H1 (cell line): ENCODE measurements at regions not wholly inside any gene's neighbourhood (a gene's known extent, or its start where the extent isn't known, plus 50 kb on each side); places are given as distances from the start of the nearest gene placed in this dataset.

Experiments
- CTCF ChIA-PET: fragments of 300-600 bp; sonication (Branson Sonifier 250); formaldehyde crosslinking; loops from one replicate; lab custom pipeline; 2021; ENCODE audit not compliant: partially characterized antibody; lab: Charles Lee
- POLR2A ChIA-PET: fragments of 300-600 bp; sonication (Branson Sonifier 250); formaldehyde crosslinking; loops from one replicate; lab custom pipeline; 2021; ENCODE audit warnings: inconsistent platforms; ENCODE audit not compliant: partially characterized antibody; lab: Charles Lee
- DNase-seq, 2 experiments: peaks; one replicate each; pipeline versions ENCODE4 v3.0.0 to v3.0.0-alpha.2; 2010 to 2022; ENCODE audit warnings: low spot score in 2 of 2, low read depth in 1 of 2, mixed read lengths in 1 of 2
- FAIRE-seq: peaks from 2 replicates; lab custom pipeline; 2011; peaks lifted over from hg19 to GRCh38; lab: Jason Lieb, UNC
- H2AFZ ChIP-seq: 2 replicates; pipeline ENCODE4 v1.8.1; 2012; ENCODE audit warnings: low read length, inconsistent platforms
- H2AK5ac ChIP-seq: 2 replicates; pipeline ENCODE4 v1.6.1; 2013; ENCODE audit warnings: low read depth, low read length
- H2BK120ac ChIP-seq: replicated peaks from 2 replicates; pipeline ENCODE3; 2013; ENCODE audit warnings: low read depth, low read length, inconsistent platforms
- H2BK12ac ChIP-seq: 2 replicates; pipeline ENCODE4 v1.6.1; 2013; ENCODE audit warnings: low read depth, low read length
- H2BK15ac ChIP-seq: 2 replicates; pipeline ENCODE4 v1.6.1; 2013; ENCODE audit warnings: low read length
- H2BK20ac ChIP-seq: 2 replicates; pipeline ENCODE4 v1.6.1; 2013; ENCODE audit warnings: low read length
- H2BK5ac ChIP-seq: 2 replicates; pipeline ENCODE4 v1.6.1; 2013; ENCODE audit warnings: low read depth, low read length
- H3K14ac ChIP-seq: 2 replicates; pipeline ENCODE4 v1.6.1; 2013; ENCODE audit warnings: inconsistent platforms; ENCODE audit not compliant: insufficient read length
- H3K18ac ChIP-seq: 2 replicates; pipeline ENCODE4 v1.6.1; 2013; ENCODE audit warnings: low read length; ENCODE audit errors: extremely low read depth
- H3K23ac ChIP-seq: 2 replicates; pipeline ENCODE4 v1.6.1; 2013; ENCODE audit warnings: inconsistent platforms; ENCODE audit not compliant: insufficient read length
- H3K23me2 ChIP-seq: 2 replicates; pipeline ENCODE4 v1.6.1; 2013; ENCODE audit warnings: low read depth, low read length
- H3K27ac ChIP-seq: 2 replicates; pipeline ENCODE4 v1.6.1; 2011; ENCODE audit warnings: low read depth, low read length, inconsistent platforms
- H3K27me3 ChIP-seq, 4 experiments: replicated peaks in 1 of 4; 1 replicate in 1 of 4; 2 replicates in 3 of 4; pipeline versions ENCODE4 v1.6.1 to v1.8.1; 2011 to 2013; ENCODE audit warnings: low read length in 3 of 4, mild to moderate bottlenecking in 3 of 4, inconsistent platforms in 2 of 4, mixed read lengths in 2 of 4, moderate library complexity in 1 of 4; ENCODE audit not compliant: control insufficient read depth in 3 of 4, insufficient read depth in 3 of 4; ENCODE audit errors: extremely low read depth in 1 of 4
- H3K36me3 ChIP-seq, 4 experiments: 2 replicates each; pipeline versions ENCODE4 v1.6.1 to v1.8.1; 2011 to 2013; ENCODE audit warnings: mild to moderate bottlenecking in 4 of 4, low read length in 3 of 4, moderate library complexity in 2 of 4, control low read depth in 1 of 4, inconsistent platforms in 1 of 4; ENCODE audit not compliant: insufficient read depth in 4 of 4, control insufficient read depth in 2 of 4
- H3K4ac ChIP-seq: replicated peaks from 2 replicates; pipeline ENCODE3; 2013; ENCODE audit warnings: low read length, low read depth, mixed read lengths, inconsistent platforms; ENCODE audit not compliant: insufficient read length
- H3K4me1 ChIP-seq, 4 experiments: replicated peaks in 1 of 4; 1 replicate in 1 of 4; 2 replicates in 3 of 4; pipeline versions ENCODE4 v1.6.1 to v1.8.1; 2011 to 2013; ENCODE audit warnings: low read length in 3 of 4, inconsistent platforms in 2 of 4, mixed read lengths in 1 of 4; ENCODE audit not compliant: insufficient read depth in 4 of 4, control insufficient read depth in 3 of 4
- H3K4me2 ChIP-seq, 2 experiments: 2 replicates each; pipeline versions ENCODE4 v1.6.1 to v1.8.1; 2011 to 2013; ENCODE audit warnings: low read depth in 2 of 2, low read length in 2 of 2, control low read depth in 1 of 2, inconsistent platforms in 1 of 2, mild to moderate bottlenecking in 1 of 2; ENCODE audit not compliant: insufficient read depth in 1 of 2
- H3K4me3 ChIP-seq, 4 experiments: fragments of 200-600, 300-600 bp in 1 of 4; sonication (generic), shearing (Covaris generic), sonication (Bioruptor Twin) in 1 of 4; 2 replicates each; pipeline versions ENCODE4 v1.5.1 to v1.8.1; 2011 to 2016; ENCODE audit warnings: low read length in 4 of 4, low read depth in 3 of 4, control low read depth in 2 of 4, inconsistent platforms in 2 of 4, mild to moderate bottlenecking in 2 of 4, mixed read lengths in 1 of 4, moderate library complexity in 1 of 4; ENCODE audit not compliant: insufficient read depth in 2 of 4; ENCODE audit errors: extremely low read depth in 1 of 4
- H3K56ac ChIP-seq: replicated peaks from 2 replicates; pipeline ENCODE3; 2013; ENCODE audit warnings: low read depth, mild to moderate bottlenecking, mixed read lengths, low read length, inconsistent platforms; ENCODE audit not compliant: insufficient read length
- H3K79me1 ChIP-seq: 2 replicates; pipeline ENCODE4 v1.6.1; 2013; ENCODE audit warnings: low read depth, low read length, control low read depth
- H3K79me2 ChIP-seq, 2 experiments: 2 replicates each; pipeline versions ENCODE4 v1.6.1 to v1.8.1; 2012 to 2013; ENCODE audit warnings: low read length in 2 of 2, mild to moderate bottlenecking in 2 of 2, inconsistent platforms in 1 of 2; ENCODE audit not compliant: insufficient read depth in 2 of 2, control insufficient read depth in 1 of 2
- H3K9ac ChIP-seq, 4 experiments: replicated peaks in 1 of 4; 1 replicate in 1 of 4; 2 replicates in 3 of 4; pipeline versions ENCODE4 v1.6.1 to v1.8.1; 2011 to 2013; ENCODE audit warnings: low read depth in 3 of 4, low read length in 3 of 4, control low read depth in 2 of 4, mild to moderate bottlenecking in 2 of 4, moderate library complexity in 2 of 4, inconsistent platforms in 1 of 4; ENCODE audit errors: extremely low read depth in 1 of 4
- H3K9me3 ChIP-seq, 2 experiments: 2 replicates each; pipeline versions ENCODE4 v1.6.1 to v1.8.1; 2012 to 2013; ENCODE audit warnings: mild to moderate bottlenecking in 2 of 2, moderate library complexity in 2 of 2, control low read depth in 1 of 2, inconsistent platforms in 1 of 2, low read depth in 1 of 2, low read length in 1 of 2, mixed read lengths in 1 of 2; ENCODE audit not compliant: insufficient read depth in 2 of 2
- H4K20me1 ChIP-seq, 2 experiments: replicated peaks in 1 of 2; 2 replicates each; pipeline versions ENCODE3 to v1.8.1; 2011 to 2013; ENCODE audit warnings: inconsistent platforms in 2 of 2, low read length in 2 of 2, mild to moderate bottlenecking in 1 of 2; ENCODE audit not compliant: insufficient read depth in 2 of 2, control insufficient read depth in 1 of 2
- H4K5ac ChIP-seq: 2 replicates; pipeline ENCODE4 v1.6.1; 2013; ENCODE audit warnings: low read length, low read depth, mixed read lengths, inconsistent platforms; ENCODE audit not compliant: insufficient read length
- H4K8ac ChIP-seq: 2 replicates; pipeline ENCODE4 v1.8.0; 2013; ENCODE audit warnings: mild to moderate bottlenecking, moderate library complexity, low read length, inconsistent platforms; ENCODE audit not compliant: insufficient read depth; ENCODE audit errors: extremely low read depth
- H4K91ac ChIP-seq: replicated peaks from 2 replicates; pipeline ENCODE3; 2013; ENCODE audit warnings: low read length, mixed read lengths, inconsistent platforms; ENCODE audit not compliant: insufficient read length
- ASH2L ChIP-seq: fragments of 200-600, 300-600 bp; sonication (generic); IDR thresholded peaks from one replicate; pipeline ENCODE4 v1.7.1; 2017; ENCODE audit warnings: low read length
- CEBPB ChIP-seq: IDR thresholded peaks from 2 replicates; pipeline ENCODE4 v1.6.1; 2012; ENCODE audit warnings: low read depth, low read length
- FOSL1 ChIP-seq: IDR thresholded peaks from 2 replicates; pipeline ENCODE4 v1.6.1; 2011; ENCODE audit warnings: mild to moderate bottlenecking, low read depth, low read length, moderate library complexity; ENCODE audit not compliant: insufficient read depth
- JUND ChIP-seq: IDR thresholded peaks from 2 replicates; pipeline ENCODE4 v1.6.1; 2011; ENCODE audit warnings: mild to moderate bottlenecking, improper control_type of control experiment, low read length
- MAFK ChIP-seq: IDR thresholded peaks from 2 replicates; pipeline ENCODE4 v1.6.1; 2012; ENCODE audit warnings: low read depth, mild to moderate bottlenecking, improper control_type of control experiment, low read length
- NANOG ChIP-seq: IDR thresholded peaks from 2 replicates; pipeline ENCODE4 v1.6.1; 2011; ENCODE audit warnings: low read length, low read depth, mild to moderate bottlenecking, inconsistent platforms; ENCODE audit not compliant: insufficient read depth, poor library complexity, severe bottlenecking
- POLR2AphosphoS5 ChIP-seq: IDR thresholded peaks from 2 replicates; pipeline ENCODE4 v1.6.1; 2011; ENCODE audit warnings: low read depth, low read length
- RFX5 ChIP-seq: IDR thresholded peaks from 2 replicates; pipeline ENCODE4 v1.6.1; 2011; ENCODE audit warnings: low read depth, low read length, improper control_type of control experiment, borderline replicate concordance
- SIX5 ChIP-seq: IDR thresholded peaks from 2 replicates; pipeline ENCODE4 v1.6.1; 2011; ENCODE audit warnings: mild to moderate bottlenecking, low read depth, low read length
- SP2 ChIP-seq: IDR thresholded peaks from 2 replicates; pipeline ENCODE4 v1.6.1; 2012; ENCODE audit warnings: mild to moderate bottlenecking, low read length, inconsistent platforms
- SRF ChIP-seq: IDR thresholded peaks from 2 replicates; pipeline ENCODE4 v1.6.1; 2011; ENCODE audit warnings: mild to moderate bottlenecking, low read depth, low read length, moderate library complexity
- WGBS, 2 experiments: shearing (Covaris generic) in 1 of 2; methylation state at CpG; one replicate each; pipeline versions ENCODE4 v1.1.6 to v1.1.7; 2013 to 2015; ENCODE audit warnings: low lambda C conversion rate in 2 of 2, mixed read lengths in 2 of 2, inconsistent platforms in 1 of 2, low coverage in 1 of 2, missing lambda C conversion rate in 1 of 2; ENCODE audit not compliant: insufficient replicate concordance in 2 of 2, insufficient coverage in 1 of 2, insufficient read length in 1 of 2; ENCODE audit errors: extremely low coverage in 1 of 2, missing lambda C conversion rate in 1 of 2; 5-methylcytosine and 5-hydroxymethylcytosine counted together
- TF ChIP-seq, protein P1 (sequence below): IDR thresholded peaks from 2 replicates; pipeline ENCODE4 v1.6.1; 2012; ENCODE audit warnings: inconsistent platforms
- TF ChIP-seq, protein P2 (sequence below): IDR thresholded peaks from 2 replicates; pipeline ENCODE4 v1.6.1; 2012; ENCODE audit warnings: inconsistent platforms

DNA sequence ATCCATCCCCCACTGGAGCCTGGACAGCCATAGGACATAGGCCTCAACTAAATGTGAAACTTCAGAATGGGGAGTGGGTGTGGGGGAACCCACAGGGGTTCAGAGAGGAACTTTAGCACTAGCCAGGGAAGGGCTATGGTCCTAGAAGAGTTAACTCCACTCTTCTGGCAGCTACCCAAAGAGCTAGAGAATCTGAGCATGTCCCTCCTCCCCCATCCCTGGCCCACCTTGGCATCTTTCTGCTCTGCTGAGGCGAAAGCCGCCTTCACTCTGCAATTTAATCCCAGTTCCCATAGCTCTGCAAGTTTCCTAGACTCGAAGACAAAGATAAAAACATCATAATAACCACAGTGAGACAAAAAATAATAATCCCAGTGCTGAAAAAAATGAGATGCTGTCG lies 214.7 kb upstream of the RTL1 start:
- H4K91ac ChIP-seq, result no peak overlapping the region
- CTCF ChIA-PET, result interaction anchor here (0.8 kb wide), 1 partner anchor 217 kb away, joined by 3 read pairs; no protein-coding TSS in a partner anchor
- H3K56ac ChIP-seq, result no peak overlapping the region
- no peak overlapping the region for H4K8ac ChIP-seq
- H3K23ac ChIP-seq, result no peak overlapping the region
- no peaks in the 10 kb centered on the region for H3K27me3 ChIP-seq
- peaks cover 0 to 9% (median under 1%) of the 10 kb centered on the region in 4 experiments; a peak in 3 of 7 replicates for H3K4me1 ChIP-seq
- no peaks in the 10 kb centered on the region for H3K79me2 ChIP-seq
- H2AK5ac ChIP-seq, result no peak overlapping the region
- TF ChIP-seq FOSL1, result no peak
- no peak for TF ChIP-seq SIX5
- no peak for TF ChIP-seq MAFK
- TF ChIP-seq ASH2L, result no peak
- TF ChIP-seq, protein P1, sequence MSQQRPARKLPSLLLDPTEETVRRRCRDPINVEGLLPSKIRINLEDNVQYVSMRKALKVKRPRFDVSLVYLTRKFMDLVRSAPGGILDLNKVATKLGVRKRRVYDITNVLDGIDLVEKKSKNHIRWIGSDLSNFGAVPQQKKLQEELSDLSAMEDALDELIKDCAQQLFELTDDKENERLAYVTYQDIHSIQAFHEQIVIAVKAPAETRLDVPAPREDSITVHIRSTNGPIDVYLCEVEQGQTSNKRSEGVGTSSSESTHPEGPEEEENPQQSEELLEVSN, result no peak
- no peak for TF ChIP-seq POLR2AphosphoS5
- TF ChIP-seq SP2, result no peak
- no peak for TF ChIP-seq RFX5
- TF ChIP-seq JUND, result no peak
- no peak for TF ChIP-seq CEBPB
- no peak for TF ChIP-seq SRF
- TF ChIP-seq, protein P2, sequence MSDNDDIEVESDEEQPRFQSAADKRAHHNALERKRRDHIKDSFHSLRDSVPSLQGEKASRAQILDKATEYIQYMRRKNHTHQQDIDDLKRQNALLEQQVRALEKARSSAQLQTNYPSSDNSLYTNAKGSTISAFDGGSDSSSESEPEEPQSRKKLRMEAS, result no peak
- TF ChIP-seq NANOG, result no peak
- TF ChIP-seq, all 59 proteins: peak for 0
- FAIRE-seq, result no peak
- Histone ChIP-seq H3K4me3 (no peak overlapping the region), H2BK5ac (no peak overlapping the region), H2BK15ac (no peak overlapping the region), H2BK20ac (no peak overlapping the region), H2BK12ac (no peak overlapping the region), H3K4ac (no peak overlapping the region), H3K9me3 (no peaks in the 10 kb centered on the region), H3K14ac (no peak overlapping the region), H3K27ac (no peak overlapping the region), H3K36me3 (no peaks in the 10 kb centered on the region; a peak in 1 of 8 replicates), H2AFZ (no peak overlapping the region), H3K18ac (no peak overlapping the region), H3K79me1 (no peaks in the 10 kb centered on the region), H4K20me1 (no peaks in the 10 kb centered on the region), H3K4me2 (no peak overlapping the region), H4K5ac (no peak overlapping the region), H3K9ac (no peak overlapping the region), H3K23me2 (peaks cover 8% of the 10 kb centered on the region; the same call in 1 of the 2 replicates), H2BK120ac (no peak overlapping the region)
- DNase-seq, result no peak
- POLR2A ChIA-PET, result no interaction called here
- WGBS, 2 experiments, result 85% methylated on average over 4 of the region's 4 CpGs; no CpG with 5 or more reads in 1 of the 2 experiments
